ENCODE measurements at regions not wholly inside any gene's neighbourhood (a gene's known extent, or its start where the extent isn't known, plus 50 kb on each side); places are given as distances from the start of the nearest gene placed in this dataset.

DNA sequence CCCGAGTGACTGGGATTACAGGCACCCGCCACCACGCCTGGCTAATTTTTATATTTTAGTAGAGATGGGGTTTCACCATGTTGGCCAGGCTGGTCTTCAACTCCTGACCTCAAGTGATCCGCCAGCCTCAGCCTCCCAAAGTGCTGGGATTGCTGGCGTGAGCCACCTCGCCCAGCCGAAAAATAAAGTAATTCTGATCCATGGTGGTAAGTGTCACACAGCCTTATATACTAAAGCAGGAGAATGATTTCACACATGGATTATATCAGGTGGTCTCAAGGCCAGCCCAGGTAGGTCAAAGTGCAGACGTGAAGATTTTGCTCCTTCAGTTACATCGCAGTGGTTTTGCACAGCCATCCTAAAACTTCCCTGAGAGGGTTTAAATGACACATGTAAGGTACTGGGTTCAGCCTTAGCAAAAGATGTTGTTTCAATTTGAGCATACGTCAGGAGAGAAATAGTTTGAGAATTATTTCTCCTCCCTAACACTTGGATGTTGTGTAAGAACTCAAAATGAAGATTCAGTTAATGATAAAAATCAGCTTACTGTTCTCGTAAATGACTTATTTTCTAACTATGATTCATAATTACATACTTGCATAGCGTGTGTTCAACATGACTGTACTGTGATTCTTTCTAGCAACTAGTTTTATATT is 93.0 kb upstream of the SLC39A10 start:
- no peak overlapping the region for H3K27ac Mint-ChIP-seq (ENCODE audit: unreplicated experiment)
- H3K4me1 Mint-ChIP-seq (ENCODE audit: low read depth, unreplicated experiment) = peaks cover 13% of the 10 kb centered on the region
- no peaks in the 10 kb centered on the region for H3K27me3 Mint-ChIP-seq (ENCODE audit: insufficient read depth, unreplicated experiment)
- H3K4me3 Mint-ChIP-seq (ENCODE audit: unreplicated experiment) = no peak overlapping the region
- no peaks in the 10 kb centered on the region for H3K36me3 ChIP-seq (ENCODE audit: control insufficient read depth, insufficient read depth, low read length)
- 0 out of 2 replicates have a peak, but pooled peaks cover 5% of the 10 kb centered on the region for H3K4me1 ChIP-seq
- POLR2A ChIA-PET = no interaction called here
- no TSS peak for BruUV-seq (replicated peaks)
- no peaks in the 10 kb centered on the region for H3K9me3 ChIP-seq
- H3K36me3 Mint-ChIP-seq (ENCODE audit: insufficient read depth, unreplicated experiment) = no peaks in the 10 kb centered on the region
- H3K9me3 Mint-ChIP-seq (ENCODE audit: unreplicated experiment) = no peaks in the 10 kb centered on the region
- CTCF ChIA-PET = no interaction called here
- intact Hi-C loops (cut with micrococcal nuclease; ENCODE audit: unreplicated experiment) = no loop called here
- H3K4me3 ChIP-seq (ENCODE audit: low read depth, low read length) = no peak overlapping the region
- TF ChIP-seq CTCF (IDR thresholded peaks at IDR 0.05; ENCODE audit: insufficient read depth in 1 of 2, low read depth in 1 of 2, low read length in 1 of 2, severe bottlenecking in 1 of 2, unreplicated experiment in 1 of 2) = no peak
- DNase-seq = no peak
- no peaks in the 10 kb centered on the region for H3K27me3 ChIP-seq (replicated peaks; ENCODE audit: control insufficient read depth, insufficient read depth, low read length)

DNA sequence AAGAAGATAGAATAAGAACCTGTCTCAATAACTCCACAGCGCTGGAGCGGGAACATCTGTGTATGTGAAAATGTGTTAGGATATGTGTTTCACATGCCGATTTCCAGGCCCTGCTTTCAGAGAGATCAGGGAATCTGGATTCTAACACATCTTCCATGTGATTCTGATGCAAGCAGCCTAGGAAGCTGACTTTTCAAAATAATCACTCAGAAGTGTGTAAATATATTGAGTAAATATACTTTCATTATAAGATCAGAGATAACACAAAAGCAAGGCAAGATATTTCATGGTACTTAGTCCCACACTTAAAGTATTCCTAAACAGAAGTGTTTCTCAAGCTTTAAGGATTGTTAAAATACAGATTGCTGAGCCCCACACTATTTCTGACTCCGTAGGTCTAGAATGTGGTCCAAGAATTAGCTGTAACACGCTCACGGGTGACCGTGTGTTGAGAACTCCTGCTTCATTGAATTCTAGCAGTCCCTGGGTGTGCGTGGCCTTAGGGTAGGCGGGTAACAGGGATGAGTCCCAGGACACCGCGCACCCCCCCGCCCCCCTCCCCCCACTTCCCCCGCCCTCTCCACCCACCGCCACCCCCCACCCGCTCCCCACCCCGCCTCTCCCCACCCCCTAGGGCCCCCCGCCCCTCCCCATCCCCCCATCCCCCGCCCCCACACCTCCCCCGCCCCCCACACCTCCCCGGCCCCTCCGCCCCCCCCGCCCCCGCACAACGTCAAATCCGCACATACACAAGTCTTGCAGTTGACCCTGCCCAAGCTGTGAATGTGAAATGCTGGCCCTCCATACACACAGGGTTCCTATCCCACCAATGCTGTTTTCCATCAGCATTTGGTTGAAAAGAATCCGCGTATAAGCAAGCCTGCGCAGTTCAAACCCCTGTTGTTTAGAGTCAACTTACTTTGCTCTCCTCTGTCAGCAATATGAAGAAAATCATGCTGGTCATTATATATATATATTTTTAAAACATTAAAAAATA is 94.2 kb upstream of the SLC39A10 start:
- Histone ChIP-seq H3K4me3 (ENCODE audit: low read depth, low read length) (no peak overlapping the region), H3K4me1 (0 out of 2 replicates have a peak, but pooled peaks cover 5% of the 10 kb centered on the region), H3K27me3 (replicated peaks; ENCODE audit: control insufficient read depth, insufficient read depth, low read length) (no peaks in the 10 kb centered on the region), H3K36me3 (ENCODE audit: control insufficient read depth, insufficient read depth, low read length) (no peaks in the 10 kb centered on the region), H3K9me3 (no peaks in the 10 kb centered on the region)
- no peaks in the 10 kb centered on the region for H3K27me3 Mint-ChIP-seq (ENCODE audit: insufficient read depth, unreplicated experiment)
- H3K4me3 Mint-ChIP-seq (ENCODE audit: unreplicated experiment) = no peak overlapping the region
- no peak for DNase-seq
- H3K4me1 Mint-ChIP-seq (ENCODE audit: low read depth, unreplicated experiment) = peaks cover 13% of the 10 kb centered on the region
- no peak overlapping the region for H3K27ac Mint-ChIP-seq (ENCODE audit: unreplicated experiment)
- CTCF ChIA-PET = no interaction called here
- no peaks in the 10 kb centered on the region for H3K36me3 Mint-ChIP-seq (ENCODE audit: insufficient read depth, unreplicated experiment)
- TF ChIP-seq CTCF (IDR thresholded peaks at IDR 0.05; ENCODE audit: insufficient read depth in 1 of 2, low read depth in 1 of 2, low read length in 1 of 2, severe bottlenecking in 1 of 2, unreplicated experiment in 1 of 2) = no peak
- POLR2A ChIA-PET = no interaction called here
- no TSS peak for BruUV-seq (replicated peaks)
- intact Hi-C loops (cut with micrococcal nuclease; ENCODE audit: unreplicated experiment) = no loop called here
- no peaks in the 10 kb centered on the region for H3K9me3 Mint-ChIP-seq (ENCODE audit: unreplicated experiment)

- no peak for TF ChIP-seq CTCF (IDR thresholded peaks at IDR 0.05; ENCODE audit: insufficient read depth in 1 of 2, low read depth in 1 of 2, low read length in 1 of 2, severe bottlenecking in 1 of 2, unreplicated experiment in 1 of 2)
- ChIA-PET POLR2A (interaction anchor here (0.6 kb wide), 1 partner anchor 62 kb away, joined by 5 read pairs; no protein-coding TSS in a partner anchor), CTCF (no interaction called here)
- H3K27me3 ChIP-seq (replicated peaks; ENCODE audit: control insufficient read depth, insufficient read depth, low read length) = no peaks in the 10 kb centered on the region
- H3K36me3 Mint-ChIP-seq (ENCODE audit: insufficient read depth, unreplicated experiment) = no peaks in the 10 kb centered on the region
- no peaks in the 10 kb centered on the region for H3K27me3 Mint-ChIP-seq (ENCODE audit: insufficient read depth, unreplicated experiment)
- no TSS peak for BruUV-seq (replicated peaks)
- 0 out of 2 replicates have a peak, but pooled peaks cover 5% of the 10 kb centered on the region for H3K4me1 ChIP-seq
- intact Hi-C loops (cut with micrococcal nuclease; ENCODE audit: unreplicated experiment) = no loop called here
- no peaks in the 10 kb centered on the region for H3K9me3 ChIP-seq
- no peak for DNase-seq
- H3K36me3 ChIP-seq (ENCODE audit: control insufficient read depth, insufficient read depth, low read length) = no peaks in the 10 kb centered on the region
- H3K27ac Mint-ChIP-seq (ENCODE audit: unreplicated experiment) = no peak overlapping the region
- H3K4me3 ChIP-seq (ENCODE audit: low read depth, low read length) = no peak overlapping the region
- no peak overlapping the region for H3K4me3 Mint-ChIP-seq (ENCODE audit: unreplicated experiment)
- H3K9me3 Mint-ChIP-seq (ENCODE audit: unreplicated experiment) = no peaks in the 10 kb centered on the region
- peaks cover 13% of the 10 kb centered on the region for H3K4me1 Mint-ChIP-seq (ENCODE audit: low read depth, unreplicated experiment)
Observed at GRCh38 chr2:195561116-195561921, 95.7 kb upstream of the SLC39A10 start.
